PFSK-1 (cell line): ENCODE measurements at regions not wholly inside any gene's neighbourhood (a gene's known extent, or its start where the extent isn't known, plus 50 kb on each side); places are given as distances from the start of the nearest gene placed in this dataset.

Source experiments
- FOXP2 ChIP-seq: optimal IDR thresholded peaks from 2 replicates; pipeline ENCODE3; 2011; ENCODE audit warnings: borderline replicate concordance, control low read depth, inconsistent platforms; ENCODE audit not compliant: insufficient read depth; ENCODE audit errors: extremely low read length, extremely low read depth
- POLR2AphosphoS5 ChIP-seq: IDR thresholded peaks from 2 replicates; pipeline ENCODE4 v1.6.1; 2012; ENCODE audit warnings: low read depth, mild to moderate bottlenecking, control low read depth, low read length, moderate library complexity
- REST ChIP-seq, 2 experiments: IDR thresholded peaks; 2 replicates each; pipeline versions ENCODE4 v1.6.1 to v1.8.0; 2011 to 2012; ENCODE audit warnings: low read depth in 2 of 2, low read length in 2 of 2, control low read depth in 1 of 2, inconsistent platforms in 1 of 2, mild to moderate bottlenecking in 1 of 2, moderate library complexity in 1 of 2; ENCODE audit not compliant: insufficient read depth in 1 of 2
- SIN3A ChIP-seq: IDR thresholded peaks from 2 replicates; pipeline ENCODE4 v1.6.1; 2012; ENCODE audit warnings: mild to moderate bottlenecking, low read length, moderate library complexity, borderline replicate concordance; ENCODE audit not compliant: insufficient read depth
- TAF1 ChIP-seq: IDR thresholded peaks from 2 replicates; pipeline ENCODE4 v1.6.1; 2012; ENCODE audit warnings: low read length, control low read depth, borderline replicate concordance; ENCODE audit not compliant: insufficient read depth

GRCh38 chr5:89735082-89735481, 674.5 kb downstream of the CETN3 start:
- TF ChIP-seq POLR2AphosphoS5 (no peak), REST (IDR thresholded peaks at IDR 0.05; ENCODE audit: insufficient read depth in 1 of 2, low read depth in 2 of 2, low read length in 2 of 2) (no peak), SIN3A (no peak), TAF1 (no peak), FOXP2 (no peak)
